Jurkat, Clone E6-1 (cell line): ENCODE measurements at regions not wholly inside any gene's neighbourhood (a gene's known extent, or its start where the extent isn't known, plus 50 kb on each side); places are given as distances from the start of the nearest gene placed in this dataset.
"Not testable (repeated sequence)": the region's sequence is repeated elsewhere in the genome, so short reads cannot be mapped to it uniquely, and the experiment has no call there.

Source experiments
- DNase-seq: peaks from one replicate; pipeline ENCODE4 v3.0.0-alpha.2; 2011; ENCODE audit warnings: low read depth, low spot score
- H3K4me3 ChIP-seq: 2 replicates; pipeline ENCODE4 v1.5.1; 2011; ENCODE audit warnings: mild to moderate bottlenecking, low read length, control low read depth, moderate library complexity

GRCh38 chr4:138113819-138114400 is 128.2 kb downstream of the SLC7A11 start:
- H3K4me3 ChIP-seq: no peak overlapping the region
- no peak for DNase-seq

- DNase-seq, H3K4me3 ChIP-seq: not testable (repeated sequence)
Observed at GRCh38 chr4:138112890-138113289, 129.3 kb downstream of the SLC7A11 start.

- DNase-seq: no peak
- no peak overlapping the region for H3K4me3 ChIP-seq
Observed at GRCh38 chr4:138112389-138112788, 129.8 kb downstream of the SLC7A11 start.

GRCh38 chr4:138111462-138112000 is 130.6 kb downstream of the SLC7A11 start:
- H3K4me3 ChIP-seq: no peak overlapping the region
- no peak for DNase-seq

GRCh38 chr4:138110815-138111214 is 131.3 kb downstream of the SLC7A11 start:
- DNase-seq: no peak
- H3K4me3 ChIP-seq: no peak overlapping the region

GRCh38 chr4:138107023-138107422 is 135.1 kb downstream of the SLC7A11 start:
- DNase-seq: no peak
- H3K4me3 ChIP-seq: no peak overlapping the region

- no peak overlapping the region for H3K4me3 ChIP-seq
- DNase-seq: no peak
Observed at GRCh38 chr4:138105331-138105730, 136.8 kb downstream of the SLC7A11 start.

GRCh38 chr4:138104284-138104680 is 137.9 kb downstream of the SLC7A11 start:
- H3K4me3 ChIP-seq: no peak overlapping the region
- DNase-seq: no peak

- H3K4me3 ChIP-seq: no peak overlapping the region
- DNase-seq: no peak
Observed at GRCh38 chr4:138103597-138104283, 138.4 kb downstream of the SLC7A11 start.

- no peak overlapping the region for H3K4me3 ChIP-seq
- DNase-seq: no peak
Observed at GRCh38 chr4:138099385-138099784, 142.8 kb downstream of the SLC7A11 start.

- DNase-seq: peak; percentile 52
- no peak overlapping the region for H3K4me3 ChIP-seq
Observed at GRCh38 chr4:138097912-138098600, 144.1 kb downstream of the SLC7A11 start.

- no peak overlapping the region for H3K4me3 ChIP-seq
- DNase-seq: no peak
Observed at GRCh38 chr4:138096384-138097062, 145.6 kb downstream of the SLC7A11 start.

GRCh38 chr4:138095378-138095777 is 146.8 kb downstream of the SLC7A11 start:
- H3K4me3 ChIP-seq: no peak overlapping the region
- no peak for DNase-seq

- no peak overlapping the region for H3K4me3 ChIP-seq
- no peak for DNase-seq
Observed at GRCh38 chr4:138092060-138092459, 150.1 kb downstream of the SLC7A11 start.

GRCh38 chr4:138090918-138091676 is 151.1 kb downstream of the SLC7A11 start:
- DNase-seq: no peak
- no peak overlapping the region for H3K4me3 ChIP-seq

GRCh38 chr4:138090150-138090917 is 151.8 kb downstream of the SLC7A11 start:
- no peak overlapping the region for H3K4me3 ChIP-seq
- peak; percentile 24 for DNase-seq

- H3K4me3 ChIP-seq: no peak overlapping the region
- no peak for DNase-seq
Observed at GRCh38 chr4:138088449-138089208, 153.5 kb downstream of the SLC7A11 start.
